HG02840 (cell line): ENCODE measurements at regions not wholly inside any gene's neighbourhood (a gene's known extent, or its start where the extent isn't known, plus 50 kb on each side); places are given as distances from the start of the nearest gene placed in this dataset.

Experiments used
- ATAC-seq: cut with Tn5 transposase; IDR thresholded peaks from one replicate; pipeline ENCODE4 v1.9.1; 2021; ENCODE audit warnings: mild to moderate bottlenecking, moderate library complexity, moderate number of reproducible peaks; ENCODE audit not compliant: unreplicated experiment, low FRiP score

DNA sequence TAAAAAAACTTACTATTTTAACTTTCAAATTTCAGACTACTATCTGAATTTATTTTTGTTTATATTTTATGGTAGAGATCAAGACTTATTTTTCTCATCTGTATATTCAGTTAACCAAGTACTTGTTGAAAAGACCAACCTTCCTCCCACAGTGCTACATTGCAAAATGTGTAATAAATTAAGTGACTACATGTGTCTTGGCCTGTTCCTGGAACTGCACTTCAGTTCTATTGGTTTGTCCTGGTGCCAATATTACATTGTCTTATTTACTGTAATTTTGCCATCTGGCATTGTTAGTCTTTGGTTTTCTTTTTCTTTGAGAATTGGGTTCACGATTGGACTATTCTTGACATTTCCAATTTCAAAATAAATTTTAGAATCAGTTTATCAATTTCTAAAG lies 138.4 kb upstream of the KCNMB2 start:
- ATAC-seq = no peak

GRCh38 chr3:178404961-178405360 lies 131.3 kb upstream of the KCNMB2 start:
- ATAC-seq = no peak

DNA sequence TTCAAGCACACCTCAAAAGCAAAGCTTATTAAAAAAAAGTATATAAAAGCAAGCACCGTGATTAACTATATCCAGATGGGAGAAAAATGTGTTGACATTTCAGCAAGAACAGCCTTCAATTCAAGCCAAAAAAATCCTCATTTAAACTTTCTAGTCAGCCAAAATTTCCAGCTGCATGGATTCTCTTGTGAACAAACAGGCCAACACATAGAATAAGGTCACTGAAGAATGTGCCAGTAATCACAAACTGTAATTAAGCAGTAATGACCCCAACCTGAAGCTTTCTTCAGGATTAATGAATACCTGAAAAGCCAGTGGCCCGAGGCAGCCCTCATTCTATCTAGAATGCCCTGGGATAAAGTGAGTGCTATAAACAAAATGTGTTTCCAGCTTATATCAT lies 130.7 kb upstream of the KCNMB2 start:
- no peak for ATAC-seq

GRCh38 chr3:178406206-178406605 lies 130.0 kb upstream of the KCNMB2 start:
- no peak for ATAC-seq

DNA sequence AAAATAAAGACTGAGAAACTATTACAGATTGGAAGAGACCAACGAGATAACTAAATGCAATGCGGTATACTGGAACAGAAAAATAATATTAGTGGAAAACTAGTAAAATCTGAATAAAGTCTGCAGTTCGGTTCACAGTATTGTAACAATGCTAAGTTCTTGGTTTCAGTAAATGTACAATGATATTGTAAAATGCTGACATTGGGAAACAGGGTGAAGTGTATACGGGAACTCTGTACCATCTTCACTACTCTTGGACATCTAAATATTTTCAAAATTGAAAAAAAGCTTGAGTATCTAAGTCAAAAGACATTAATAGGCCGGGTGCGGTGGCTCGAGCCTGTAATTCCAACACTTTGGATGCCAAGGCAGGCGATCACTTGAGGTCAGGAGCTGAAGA lies 120.9 kb upstream of the KCNMB2 start:
- no peak for ATAC-seq

DNA sequence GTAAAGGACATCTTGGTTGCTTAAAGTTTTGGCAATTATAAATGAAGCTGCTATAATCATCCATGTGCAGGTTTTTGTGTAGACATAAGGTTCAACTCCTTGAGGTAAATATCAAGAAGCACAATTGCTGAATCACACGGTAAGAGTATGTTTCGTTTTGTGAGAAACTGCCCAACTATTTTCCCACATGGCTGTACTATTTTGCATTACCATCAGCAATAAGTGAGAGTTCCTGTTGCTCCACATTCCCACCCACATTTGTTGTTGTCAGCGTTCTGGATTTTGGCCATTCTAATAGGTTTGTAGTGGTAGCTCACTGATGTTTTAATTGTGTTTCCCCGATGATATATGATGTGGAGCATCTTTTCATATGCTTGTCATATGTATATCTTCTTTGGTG lies 118.5 kb upstream of the KCNMB2 start:
- no peak for ATAC-seq

DNA sequence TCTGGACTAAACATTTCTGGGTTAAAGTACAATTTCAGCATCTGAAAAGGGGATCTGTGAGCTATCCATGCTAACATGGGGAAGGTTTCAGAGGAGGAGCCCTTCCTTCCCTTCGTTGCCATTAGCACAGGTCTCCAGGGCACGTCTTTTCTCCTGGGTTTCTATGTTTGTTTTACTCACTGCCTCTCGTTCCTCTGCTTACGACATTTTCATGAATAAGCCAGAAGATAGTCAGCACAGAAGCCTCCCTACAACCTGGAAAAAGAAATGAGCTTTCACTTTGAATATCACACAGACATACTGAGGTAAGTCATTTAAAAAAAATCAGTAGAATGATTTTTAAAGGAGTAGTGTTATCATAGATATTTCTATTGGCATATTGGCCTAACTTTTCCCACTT lies 117.2 kb upstream of the KCNMB2 start:
- ATAC-seq = no peak

DNA sequence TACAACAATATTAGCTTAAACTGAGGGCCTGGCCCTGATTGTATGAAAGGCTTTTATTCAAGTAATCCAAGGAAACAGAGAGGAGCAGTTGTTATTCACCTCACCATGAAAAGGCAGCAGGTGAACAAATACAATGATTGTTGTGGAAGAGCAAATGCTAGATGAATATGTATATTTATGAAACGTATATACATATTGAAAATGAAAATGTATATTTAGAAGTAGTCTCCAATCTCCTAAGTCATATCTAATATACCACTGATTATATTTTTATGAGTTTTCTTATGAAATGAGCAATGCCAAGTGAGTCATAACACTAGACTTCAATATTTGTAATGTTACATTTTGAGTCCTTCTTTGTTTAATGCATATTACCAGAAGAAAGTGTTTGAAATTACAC lies 116.2 kb upstream of the KCNMB2 start:
- no peak for ATAC-seq

DNA sequence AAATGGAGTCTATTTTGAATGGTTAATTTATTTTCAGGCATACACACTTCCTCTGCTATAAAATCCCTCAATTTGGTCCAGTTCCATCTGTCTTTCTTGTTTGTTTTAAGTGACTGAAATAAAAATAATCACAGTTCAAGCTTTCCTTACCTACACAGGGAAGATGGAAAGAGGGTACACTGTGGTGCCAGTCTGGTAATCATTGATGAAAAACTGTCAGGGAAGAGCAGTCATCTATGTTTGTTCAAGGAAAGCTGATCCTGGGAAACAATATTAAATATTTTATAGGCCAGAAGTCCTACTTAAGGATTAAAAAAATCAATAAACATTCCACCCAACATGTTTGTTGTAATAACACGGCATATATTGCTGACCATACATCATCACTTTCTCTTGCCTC lies 115.2 kb upstream of the KCNMB2 start:
- no peak for ATAC-seq

- no peak for ATAC-seq
These were observed 113.8 kb upstream of the KCNMB2 start for GRCh38 chr3:178422406-178422805.

DNA sequence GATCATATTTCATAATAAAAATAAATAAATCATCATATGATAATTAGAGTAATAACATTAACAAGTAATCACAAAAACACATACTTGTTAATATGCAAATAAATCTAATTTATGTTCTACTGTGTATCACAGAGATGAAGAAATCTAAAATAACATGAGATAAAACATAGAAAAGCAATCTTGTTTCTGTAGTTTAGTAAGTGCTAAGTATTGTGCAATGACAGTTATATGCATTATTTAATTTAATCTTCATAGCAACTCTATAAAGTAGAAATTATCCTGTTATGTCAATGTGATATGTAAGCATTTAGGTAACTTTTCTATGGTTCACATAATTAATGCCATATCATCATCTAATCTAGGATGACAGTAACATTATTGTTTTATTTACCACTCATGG lies 108.2 kb upstream of the KCNMB2 start:
- ATAC-seq = no peak

- no peak for ATAC-seq
These were observed 101.9 kb upstream of the KCNMB2 start for GRCh38 chr3:178434206-178434805.

- no peak for ATAC-seq
These were observed 100.7 kb upstream of the KCNMB2 start for GRCh38 chr3:178435575-178435974.

DNA sequence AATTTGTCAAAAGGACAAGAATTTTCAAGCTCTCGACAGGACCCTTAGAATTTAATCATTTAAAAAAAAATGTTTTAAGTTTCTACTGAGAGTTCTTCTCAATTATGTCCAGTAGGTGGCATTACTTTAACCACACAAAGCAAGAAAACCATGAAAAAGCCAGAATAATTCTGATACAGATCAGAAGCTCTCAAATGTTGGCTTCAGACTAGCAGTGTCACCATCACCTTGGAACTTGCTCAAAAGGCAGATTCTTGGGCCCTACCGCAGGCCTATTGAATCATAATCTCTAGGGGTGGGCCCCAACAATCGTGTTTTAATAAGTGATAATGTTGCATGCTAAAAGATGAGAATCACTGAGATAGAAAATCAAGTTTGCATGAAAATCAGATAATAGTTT lies 99.5 kb upstream of the KCNMB2 start:
- ATAC-seq = no peak

GRCh38 chr3:178437236-178437635 lies 99.0 kb upstream of the KCNMB2 start:
- no peak for ATAC-seq

- ATAC-seq = no peak
These were observed 96.7 kb upstream of the KCNMB2 start for GRCh38 chr3:178439504-178439903.

GRCh38 chr3:178440043-178440442 lies 96.2 kb upstream of the KCNMB2 start:
- no peak for ATAC-seq

GRCh38 chr3:178443634-178444033 lies 92.6 kb upstream of the KCNMB2 start:
- ATAC-seq = no peak

GRCh38 chr3:178445139-178445538 lies 91.1 kb upstream of the KCNMB2 start:
- no peak for ATAC-seq

DNA sequence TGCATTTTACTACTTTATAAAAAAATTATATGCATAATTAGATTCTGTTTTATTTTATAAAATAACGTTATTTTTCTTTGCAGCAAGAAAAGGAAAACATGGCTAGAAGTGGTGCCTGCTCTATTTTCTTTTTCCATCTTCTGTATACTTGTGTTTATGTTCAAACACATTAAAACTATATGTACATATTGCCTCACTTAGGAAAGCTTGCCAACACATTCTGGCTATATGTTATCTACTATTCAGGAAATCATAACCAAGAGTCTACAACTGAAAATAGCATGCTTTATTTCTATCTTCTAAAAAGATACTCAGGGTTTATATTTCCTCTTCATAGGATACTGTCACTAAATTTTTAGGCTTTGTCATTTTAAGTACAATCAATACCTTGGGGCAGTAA lies 90.2 kb upstream of the KCNMB2 start:
- ATAC-seq = no peak

GRCh38 chr3:178450476-178450875 lies 85.8 kb upstream of the KCNMB2 start:
- ATAC-seq = no peak

GRCh38 chr3:178451799-178452198 lies 84.4 kb upstream of the KCNMB2 start:
- ATAC-seq = no peak

- ATAC-seq = no peak
These were observed 81.5 kb upstream of the KCNMB2 start for GRCh38 chr3:178454726-178455125.
